ENCODE measurements at regions not wholly inside any gene's neighbourhood (a gene's known extent, or its start where the extent isn't known, plus 50 kb on each side); places are given as distances from the start of the nearest gene placed in this dataset.

DNA sequence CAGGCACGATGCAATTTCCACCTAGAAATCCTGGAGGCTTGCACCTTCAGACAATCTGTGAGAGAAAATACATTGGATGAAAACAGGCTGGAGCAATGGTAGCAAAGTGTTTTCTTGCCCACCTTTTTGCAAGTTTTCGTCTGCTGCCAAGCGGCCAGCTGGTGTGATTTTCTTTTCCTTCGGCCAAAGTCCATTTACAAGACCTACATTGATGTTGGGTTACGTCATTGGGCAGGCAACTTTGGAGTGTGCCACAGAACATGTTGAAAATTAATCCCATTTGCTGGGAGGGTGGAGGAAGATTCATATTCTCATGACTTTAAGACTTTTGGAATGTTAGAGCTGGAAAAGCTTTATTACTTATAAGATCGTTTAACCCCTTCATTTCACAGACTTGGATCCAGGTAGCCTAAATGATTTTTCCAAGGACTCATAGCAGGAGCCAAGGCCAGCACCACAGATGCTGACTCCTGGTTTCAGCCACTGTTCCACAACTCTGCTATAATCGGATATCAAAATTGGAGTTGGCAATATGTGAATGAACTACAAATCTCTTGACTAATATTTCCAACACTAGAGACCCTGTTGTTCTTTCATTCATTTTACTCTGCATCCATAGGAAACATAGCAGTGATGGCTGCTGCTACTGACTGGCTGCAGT lies 352.1 kb downstream of the RND3 start:
- TF ChIP-seq, protein P1, sequence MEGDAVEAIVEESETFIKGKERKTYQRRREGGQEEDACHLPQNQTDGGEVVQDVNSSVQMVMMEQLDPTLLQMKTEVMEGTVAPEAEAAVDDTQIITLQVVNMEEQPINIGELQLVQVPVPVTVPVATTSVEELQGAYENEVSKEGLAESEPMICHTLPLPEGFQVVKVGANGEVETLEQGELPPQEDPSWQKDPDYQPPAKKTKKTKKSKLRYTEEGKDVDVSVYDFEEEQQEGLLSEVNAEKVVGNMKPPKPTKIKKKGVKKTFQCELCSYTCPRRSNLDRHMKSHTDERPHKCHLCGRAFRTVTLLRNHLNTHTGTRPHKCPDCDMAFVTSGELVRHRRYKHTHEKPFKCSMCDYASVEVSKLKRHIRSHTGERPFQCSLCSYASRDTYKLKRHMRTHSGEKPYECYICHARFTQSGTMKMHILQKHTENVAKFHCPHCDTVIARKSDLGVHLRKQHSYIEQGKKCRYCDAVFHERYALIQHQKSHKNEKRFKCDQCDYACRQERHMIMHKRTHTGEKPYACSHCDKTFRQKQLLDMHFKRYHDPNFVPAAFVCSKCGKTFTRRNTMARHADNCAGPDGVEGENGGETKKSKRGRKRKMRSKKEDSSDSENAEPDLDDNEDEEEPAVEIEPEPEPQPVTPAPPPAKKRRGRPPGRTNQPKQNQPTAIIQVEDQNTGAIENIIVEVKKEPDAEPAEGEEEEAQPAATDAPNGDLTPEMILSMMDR (IDR thresholded peaks at IDR 0.05) = no peak
- no peak for TF ChIP-seq EP300 (IDR thresholded peaks at IDR 0.05)
- TF ChIP-seq POLR2A (IDR thresholded peaks at IDR 0.05) = no peak
